ENCODE measurements at regions not wholly inside any gene's neighbourhood (a gene's known extent, or its start where the extent isn't known, plus 50 kb on each side); places are given as distances from the start of the nearest gene placed in this dataset.

- no peak for TF ChIP-seq CTCF (conservative IDR thresholded peaks at IDR 0.05; ENCODE audit: low read length)
- TF ChIP-seq EZH2phosphoT487 (IDR thresholded peaks at IDR 0.05; ENCODE audit: borderline replicate concordance), result no peak
These were observed 173.6 kb downstream of the RCHY1 start for GRCh38 chr4:75340561-75340960.
